ENCODE measurements at regions not wholly inside any gene's neighbourhood (a gene's known extent, or its start where the extent isn't known, plus 50 kb on each side); places are given as distances from the start of the nearest gene placed in this dataset.
"Not testable (repeated sequence)": the region's sequence is repeated elsewhere in the genome, so short reads cannot be mapped to it uniquely, and the experiment has no call there.

DNA sequence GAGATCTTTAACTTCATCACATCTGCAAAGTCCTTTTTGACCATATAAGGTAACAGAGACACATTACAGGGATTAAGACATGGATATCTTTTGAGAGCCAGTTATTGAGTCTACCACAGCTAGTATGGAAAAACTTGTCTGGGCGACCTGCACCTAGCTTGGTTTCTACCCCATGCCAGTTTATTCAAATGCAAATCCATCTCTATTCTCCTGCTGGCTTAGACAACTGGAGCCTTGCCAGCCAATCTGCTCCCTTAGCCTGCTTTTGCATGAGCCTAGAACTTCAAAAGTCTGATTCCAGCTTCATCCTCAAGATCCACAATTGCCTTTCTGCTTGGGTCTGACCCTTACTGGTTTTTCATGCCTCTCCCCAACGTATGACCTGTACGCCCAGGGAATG is 212.0 kb upstream of the AFF2 start:
- Histone ChIP-seq H3K4me3 (ENCODE audit: low read depth in 1 of 5, low read length in 5 of 5) (no peak overlapping the region), H3K27me3 (ENCODE audit: control insufficient read depth in 5 of 5, insufficient read depth in 4 of 5, low read length in 5 of 5) (no peaks in the 10 kb centered on the region), H3K9ac (ENCODE audit: low read length in 5 of 5) (no peak overlapping the region), H3K27ac (ENCODE audit: low read depth, low read length) (no peak overlapping the region), H3K36me3 (ENCODE audit: control insufficient read depth in 5 of 5, insufficient read depth in 5 of 5, low read length in 5 of 5) (no peaks in the 10 kb centered on the region), H3K9me3 (ENCODE audit: control insufficient read depth in 5 of 5, low read length in 5 of 5) (no peaks in the 10 kb centered on the region), H3K4me1 (ENCODE audit: control insufficient read depth in 5 of 5, insufficient read depth in 5 of 5, low read length in 5 of 5) (no peaks in the 10 kb centered on the region)

DNA sequence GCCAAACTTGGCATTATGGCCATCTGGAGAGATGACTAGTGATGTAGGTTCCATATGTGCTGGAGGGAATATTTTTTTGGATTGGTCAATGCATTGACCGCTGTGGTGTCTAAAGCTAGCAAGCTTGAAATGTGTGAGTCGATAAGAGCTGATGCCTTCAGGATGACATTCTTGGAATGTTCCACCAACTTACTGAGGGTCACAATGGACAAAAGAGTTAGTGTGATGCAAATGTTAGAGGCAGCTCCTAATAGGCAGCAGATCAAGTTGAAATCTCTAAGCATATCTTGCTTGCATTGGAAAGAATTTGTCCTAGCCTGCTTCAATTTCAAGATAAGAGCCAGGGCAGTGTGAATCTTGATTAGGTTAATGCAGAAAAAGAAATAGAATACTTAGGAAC is 210.4 kb upstream of the AFF2 start:
- Histone ChIP-seq H3K4me1 (ENCODE audit: control insufficient read depth in 5 of 5, insufficient read depth in 5 of 5, low read length in 5 of 5) (no peaks in the 10 kb centered on the region), H3K9me3 (ENCODE audit: control insufficient read depth in 5 of 5, low read length in 5 of 5) (no peaks in the 10 kb centered on the region), H3K27ac (ENCODE audit: low read depth, low read length) (no peak overlapping the region)

GRCh38 chrX:148290931-148291330 is 209.5 kb upstream of the AFF2 start:
- no peak overlapping the region for H3K9ac ChIP-seq (ENCODE audit: low read length in 5 of 5)
- H3K4me1 ChIP-seq (ENCODE audit: control insufficient read depth in 5 of 5, insufficient read depth in 5 of 5, low read length in 5 of 5) = no peaks in the 10 kb centered on the region
- no peak overlapping the region for H3K4me3 ChIP-seq (ENCODE audit: low read depth in 1 of 5, low read length in 5 of 5)
- no peak overlapping the region for H3K27ac ChIP-seq (ENCODE audit: low read depth, low read length)
- H3K36me3 ChIP-seq (ENCODE audit: control insufficient read depth in 5 of 5, insufficient read depth in 5 of 5, low read length in 5 of 5) = no peaks in the 10 kb centered on the region
- no peaks in the 10 kb centered on the region for H3K9me3 ChIP-seq (ENCODE audit: control insufficient read depth in 5 of 5, low read length in 5 of 5)
- no peaks in the 10 kb centered on the region for H3K27me3 ChIP-seq (ENCODE audit: control insufficient read depth in 5 of 5, insufficient read depth in 4 of 5, low read length in 5 of 5)

More for the DNA sequence above, 210.4 kb upstream of the AFF2 start:
- Histone ChIP-seq H3K4me3 (ENCODE audit: low read depth in 1 of 5, low read length in 5 of 5) (no peak overlapping the region), H3K27me3 (ENCODE audit: control insufficient read depth in 5 of 5, insufficient read depth in 4 of 5, low read length in 5 of 5) (no peaks in the 10 kb centered on the region), H3K9ac (ENCODE audit: low read length in 5 of 5) (no peak overlapping the region), H3K36me3 (ENCODE audit: control insufficient read depth in 5 of 5, insufficient read depth in 5 of 5, low read length in 5 of 5) (no peaks in the 10 kb centered on the region)

DNA sequence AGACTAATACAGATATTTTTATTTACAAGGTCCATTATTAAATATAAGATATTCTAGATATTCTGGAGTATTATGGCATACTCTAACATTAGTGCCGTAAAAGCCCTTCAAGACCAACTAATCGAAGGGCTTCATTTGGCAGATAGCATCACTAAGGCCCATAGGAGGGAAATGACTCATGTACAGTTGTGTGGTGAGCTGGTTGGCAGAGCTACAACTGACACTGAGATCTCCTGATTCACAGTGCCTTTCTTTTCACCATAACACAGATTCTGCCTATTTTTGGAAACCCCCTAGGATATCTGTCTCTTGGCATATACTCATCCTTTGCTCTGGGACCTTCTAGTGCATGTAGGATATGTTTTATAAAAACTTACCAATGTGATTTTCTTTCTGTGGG is 201.7 kb upstream of the AFF2 start:
- Histone ChIP-seq H3K9me3 (ENCODE audit: control insufficient read depth in 5 of 5, low read length in 5 of 5) (no peaks in the 10 kb centered on the region), H3K4me3 (ENCODE audit: low read depth in 1 of 5, low read length in 5 of 5) (no peak overlapping the region), H3K4me1 (ENCODE audit: control insufficient read depth in 5 of 5, insufficient read depth in 5 of 5, low read length in 5 of 5) (no peaks in the 10 kb centered on the region), H3K27ac (ENCODE audit: low read depth, low read length) (no peak overlapping the region), H3K27me3 (ENCODE audit: control insufficient read depth in 5 of 5, insufficient read depth in 4 of 5, low read length in 5 of 5) (no peaks in the 10 kb centered on the region), H3K36me3 (ENCODE audit: control insufficient read depth in 5 of 5, insufficient read depth in 5 of 5, low read length in 5 of 5) (no peaks in the 10 kb centered on the region), H3K9ac (ENCODE audit: low read length in 5 of 5) (no peak overlapping the region)

GRCh38 chrX:148305214-148305613 is 195.2 kb upstream of the AFF2 start:
- not testable (repeated sequence) for H3K9ac ChIP-seq (ENCODE audit: low read length in 5 of 5); H3K36me3 ChIP-seq (ENCODE audit: control insufficient read depth in 5 of 5, insufficient read depth in 5 of 5, low read length in 5 of 5); H3K4me3 ChIP-seq (ENCODE audit: low read depth in 1 of 5, low read length in 5 of 5); H3K27me3 ChIP-seq (ENCODE audit: control insufficient read depth in 5 of 5, insufficient read depth in 4 of 5, low read length in 5 of 5); H3K9me3 ChIP-seq (ENCODE audit: control insufficient read depth in 5 of 5, low read length in 5 of 5); H3K27ac ChIP-seq (ENCODE audit: low read depth, low read length); H3K4me1 ChIP-seq (ENCODE audit: control insufficient read depth in 5 of 5, insufficient read depth in 5 of 5, low read length in 5 of 5)

DNA sequence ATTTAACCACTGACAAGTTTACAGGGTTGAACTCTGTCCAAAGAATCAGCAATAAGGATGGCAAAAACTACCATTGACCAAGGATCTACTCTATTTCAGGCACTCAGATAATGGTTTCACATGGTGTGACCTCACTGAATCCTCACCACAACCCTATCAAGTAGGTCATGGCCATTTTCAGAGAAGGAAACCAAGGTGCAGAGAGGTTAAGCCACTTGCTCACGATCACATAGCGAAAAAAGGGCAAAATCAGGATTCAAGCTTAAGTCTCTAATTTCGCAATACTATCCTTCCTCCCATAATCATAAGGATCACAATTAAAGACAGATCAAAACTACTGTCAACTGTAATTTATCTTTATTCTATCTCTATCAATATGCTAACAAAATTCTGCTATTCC is 191.0 kb upstream of the AFF2 start:
- Histone ChIP-seq H3K9ac (ENCODE audit: low read length in 5 of 5) (no peak overlapping the region), H3K27me3 (ENCODE audit: control insufficient read depth in 5 of 5, insufficient read depth in 4 of 5, low read length in 5 of 5) (peaks cover 0 to 3% (median 0%) of the 10 kb centered on the region in 5 donors), H3K9me3 (ENCODE audit: control insufficient read depth in 5 of 5, low read length in 5 of 5) (no peaks in the 10 kb centered on the region), H3K4me3 (ENCODE audit: low read depth in 1 of 5, low read length in 5 of 5) (no peak overlapping the region), H3K4me1 (ENCODE audit: control insufficient read depth in 5 of 5, insufficient read depth in 5 of 5, low read length in 5 of 5) (peaks cover 0 to 4% (median 0%) of the 10 kb centered on the region in 5 donors), H3K27ac (ENCODE audit: low read depth, low read length) (no peak overlapping the region), H3K36me3 (ENCODE audit: control insufficient read depth in 5 of 5, insufficient read depth in 5 of 5, low read length in 5 of 5) (no peaks in the 10 kb centered on the region)

DNA sequence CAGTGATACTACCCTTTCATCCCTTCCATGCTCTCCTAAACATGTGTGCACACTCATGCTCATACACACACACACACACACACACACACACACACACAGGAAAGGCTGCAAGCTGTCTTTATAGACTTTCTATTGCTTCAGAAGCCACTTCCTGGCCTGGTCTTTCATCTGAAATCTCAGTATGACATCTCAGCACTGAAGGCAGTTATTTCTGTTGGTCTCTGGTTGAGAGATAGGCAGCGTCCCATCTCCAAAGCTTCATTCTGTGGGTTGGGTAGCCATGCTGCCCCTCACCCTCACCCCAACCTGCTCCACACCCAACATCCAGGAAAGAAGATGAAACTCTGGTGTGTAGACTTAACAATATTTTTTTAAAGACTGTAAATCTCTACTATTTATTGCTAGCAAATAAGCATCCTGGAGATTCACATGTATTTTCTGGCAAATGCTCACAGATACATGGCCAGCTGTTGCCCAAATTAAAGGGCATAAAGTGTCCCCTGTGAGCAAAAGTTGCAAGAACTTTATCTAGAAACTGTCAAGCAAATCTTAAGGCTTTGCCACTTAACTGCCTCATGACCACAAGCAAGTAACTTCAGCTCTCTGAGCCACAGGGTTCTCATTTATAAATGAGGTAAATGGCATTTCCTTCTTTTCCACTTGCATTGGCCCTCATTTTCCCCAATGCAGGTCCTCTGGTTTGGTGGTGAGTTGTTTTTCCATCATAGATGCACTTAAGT is 189.8 kb upstream of the AFF2 start:
- Histone ChIP-seq H3K9ac (ENCODE audit: low read length in 5 of 5) (no peak overlapping the region), H3K4me3 (ENCODE audit: low read depth in 1 of 5, low read length in 5 of 5) (no peak overlapping the region), H3K36me3 (ENCODE audit: control insufficient read depth in 5 of 5, insufficient read depth in 5 of 5, low read length in 5 of 5) (no peaks in the 10 kb centered on the region), H3K9me3 (ENCODE audit: control insufficient read depth in 5 of 5, low read length in 5 of 5) (no peaks in the 10 kb centered on the region), H3K4me1 (ENCODE audit: control insufficient read depth in 5 of 5, insufficient read depth in 5 of 5, low read length in 5 of 5) (peaks cover 0 to 4% (median 0%) of the 10 kb centered on the region in 5 donors), H3K27me3 (ENCODE audit: control insufficient read depth in 5 of 5, insufficient read depth in 4 of 5, low read length in 5 of 5) (peaks cover 0 to 3% (median 0%) of the 10 kb centered on the region in 5 donors), H3K27ac (ENCODE audit: low read depth, low read length) (no peak overlapping the region)

DNA sequence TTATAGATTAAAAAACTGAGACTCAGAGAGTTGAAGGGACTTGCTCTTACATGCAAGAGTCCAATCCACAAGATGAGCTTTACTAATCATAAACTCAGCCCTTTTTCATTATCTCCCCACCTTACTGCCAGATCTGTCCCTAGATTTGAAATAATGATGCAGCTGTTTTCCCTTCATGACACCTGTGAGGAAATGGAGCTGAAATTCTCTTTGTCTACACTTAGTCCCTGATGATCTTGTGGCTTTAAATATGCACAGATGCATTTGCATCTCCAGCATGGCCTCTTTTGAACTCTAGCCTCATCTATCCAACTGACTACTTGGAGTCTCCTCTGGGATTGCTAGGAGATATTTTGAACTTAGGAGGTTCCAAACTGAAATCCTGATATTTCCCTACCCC is 188.9 kb upstream of the AFF2 start:
- peaks cover 0 to 3% (median 0%) of the 10 kb centered on the region in 5 donors for H3K27me3 ChIP-seq (ENCODE audit: control insufficient read depth in 5 of 5, insufficient read depth in 4 of 5, low read length in 5 of 5)
- H3K9me3 ChIP-seq (ENCODE audit: control insufficient read depth in 5 of 5, low read length in 5 of 5) = no peaks in the 10 kb centered on the region
- H3K27ac ChIP-seq (ENCODE audit: low read depth, low read length) = no peak overlapping the region
- no peak overlapping the region for H3K9ac ChIP-seq (ENCODE audit: low read length in 5 of 5)
- H3K36me3 ChIP-seq (ENCODE audit: control insufficient read depth in 5 of 5, insufficient read depth in 5 of 5, low read length in 5 of 5) = no peaks in the 10 kb centered on the region
- peaks cover 0 to 4% (median 0%) of the 10 kb centered on the region in 5 donors for H3K4me1 ChIP-seq (ENCODE audit: control insufficient read depth in 5 of 5, insufficient read depth in 5 of 5, low read length in 5 of 5)
- no peak overlapping the region for H3K4me3 ChIP-seq (ENCODE audit: low read depth in 1 of 5, low read length in 5 of 5)

GRCh38 chrX:148314876-148315275 is 185.5 kb upstream of the AFF2 start:
- H3K4me3 ChIP-seq (ENCODE audit: low read depth in 1 of 5, low read length in 5 of 5) = no peak overlapping the region
- peaks cover 0 to 4% (median 0%) of the 10 kb centered on the region in 5 donors for H3K4me1 ChIP-seq (ENCODE audit: control insufficient read depth in 5 of 5, insufficient read depth in 5 of 5, low read length in 5 of 5)
- H3K9ac ChIP-seq (ENCODE audit: low read length in 5 of 5) = no peak overlapping the region
- no peaks in the 10 kb centered on the region for H3K27me3 ChIP-seq (ENCODE audit: control insufficient read depth in 5 of 5, insufficient read depth in 4 of 5, low read length in 5 of 5)
- H3K27ac ChIP-seq (ENCODE audit: low read depth, low read length) = no peak overlapping the region
- no peaks in the 10 kb centered on the region for H3K9me3 ChIP-seq (ENCODE audit: control insufficient read depth in 5 of 5, low read length in 5 of 5)
- H3K36me3 ChIP-seq (ENCODE audit: control insufficient read depth in 5 of 5, insufficient read depth in 5 of 5, low read length in 5 of 5) = no peaks in the 10 kb centered on the region

DNA sequence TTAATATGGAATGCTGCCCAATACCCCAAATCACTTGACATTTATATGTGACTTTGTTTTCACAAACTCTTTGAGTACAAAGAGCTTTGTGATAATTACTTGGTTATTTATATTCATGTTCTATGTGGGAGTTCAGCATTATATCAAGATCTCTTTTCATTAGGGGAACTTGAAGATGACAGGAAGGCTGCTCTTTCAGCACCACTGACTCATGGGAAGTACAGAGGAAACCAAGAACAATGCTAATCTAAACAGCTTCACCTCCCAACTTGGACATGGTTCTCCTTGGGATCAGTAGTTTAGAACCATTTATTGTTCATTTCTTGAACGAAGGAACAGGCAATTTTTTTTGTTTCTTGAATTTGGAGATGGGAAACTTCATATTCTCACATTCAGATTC is 184.0 kb upstream of the AFF2 start:
- H3K27ac ChIP-seq (ENCODE audit: low read depth, low read length) = no peak overlapping the region
- no peaks in the 10 kb centered on the region for H3K27me3 ChIP-seq (ENCODE audit: control insufficient read depth in 5 of 5, insufficient read depth in 4 of 5, low read length in 5 of 5)
- H3K9ac ChIP-seq (ENCODE audit: low read length in 5 of 5) = no peak overlapping the region
- no peak overlapping the region for H3K4me3 ChIP-seq (ENCODE audit: low read depth in 1 of 5, low read length in 5 of 5)
- no peaks in the 10 kb centered on the region for H3K36me3 ChIP-seq (ENCODE audit: control insufficient read depth in 5 of 5, insufficient read depth in 5 of 5, low read length in 5 of 5)
- no peaks in the 10 kb centered on the region for H3K4me1 ChIP-seq (ENCODE audit: control insufficient read depth in 5 of 5, insufficient read depth in 5 of 5, low read length in 5 of 5)
- H3K9me3 ChIP-seq (ENCODE audit: control insufficient read depth in 5 of 5, low read length in 5 of 5) = no peaks in the 10 kb centered on the region

Data from subcutaneous abdominal adipose tissue (tissue), 5 donors.